ENCODE measurements at regions not wholly inside any gene's neighbourhood (a gene's known extent, or its start where the extent isn't known, plus 50 kb on each side); places are given as distances from the start of the nearest gene placed in this dataset.

DNA sequence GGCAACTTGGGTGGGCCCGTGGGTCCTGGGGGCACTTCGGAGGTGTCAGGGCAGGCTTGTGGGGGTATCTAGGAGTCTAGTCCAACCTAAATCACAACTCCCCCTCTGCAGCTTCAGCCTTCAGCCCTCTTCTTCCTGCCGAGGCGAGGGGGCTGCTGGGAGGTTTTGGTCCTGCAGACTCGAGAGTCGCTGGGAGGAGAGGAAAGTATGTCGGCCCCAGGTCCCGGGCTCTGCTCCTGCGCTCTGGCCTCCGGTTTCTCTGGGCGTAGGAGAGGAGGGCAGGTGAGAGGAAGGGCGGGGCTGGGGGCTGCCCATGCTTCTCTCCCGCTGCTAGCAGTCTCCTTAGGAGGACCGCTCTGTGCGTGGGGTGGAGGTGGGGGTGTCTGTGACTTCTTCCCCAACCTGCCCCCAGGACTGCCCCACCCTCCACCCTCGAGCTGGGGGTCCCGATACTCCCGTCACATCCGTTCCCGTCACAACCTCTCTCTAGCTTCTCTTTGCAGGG lies 139.8 kb upstream of the COL5A1 start:
- peaks cover 18% of the 10 kb centered on the region for H3K27me3 ChIP-seq (ENCODE audit: insufficient read depth, poor library complexity, severe bottlenecking)
- ATAC-seq (ENCODE audit: low read depth): no peak

DNA sequence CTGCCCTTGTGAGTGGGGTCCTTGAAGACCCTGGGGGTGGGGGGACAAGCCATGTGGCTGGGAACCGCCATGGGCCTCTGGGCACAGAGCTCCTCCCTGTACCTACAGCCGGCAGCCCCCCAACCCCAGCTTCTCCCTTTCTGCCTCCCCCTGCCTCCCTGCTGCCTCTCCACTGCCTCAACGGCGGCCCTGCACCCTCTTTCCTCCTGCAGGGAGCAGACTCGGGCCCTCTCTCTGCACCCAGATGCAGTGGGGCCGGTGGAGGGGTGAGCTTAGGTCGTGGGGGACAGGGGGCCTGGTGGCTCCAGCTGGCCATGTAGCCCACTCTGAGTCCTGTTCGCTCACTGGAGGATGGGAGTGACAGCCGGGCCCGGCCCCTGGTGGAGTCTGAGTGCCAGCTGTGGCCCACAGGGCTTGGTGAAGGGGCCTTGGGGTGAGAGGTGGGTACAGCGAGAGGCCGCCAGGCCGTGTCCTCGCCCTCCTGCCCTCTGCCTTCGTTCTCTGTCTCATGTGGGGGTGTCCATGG lies 139.3 kb upstream of the COL5A1 start:
- Histone ChIP-seq H3K27me3 (ENCODE audit: insufficient read depth, poor library complexity, severe bottlenecking) (peaks cover 18% of the 10 kb centered on the region), H3K4me1 (ENCODE audit: insufficient read depth, poor library complexity, severe bottlenecking) (peaks cover 8% of the 10 kb centered on the region), H3K27ac (ENCODE audit: poor library complexity, severe bottlenecking) (peak overlapping the region; percentile 10), H3K9me3 (ENCODE audit: severe bottlenecking) (no peaks in the 10 kb centered on the region), H3K4me3 (ENCODE audit: severe bottlenecking) (no peak overlapping the region), H3K36me3 (ENCODE audit: low read depth) (no peaks in the 10 kb centered on the region)
- DNase-seq (ENCODE audit: low spot score): no peak
- TF ChIP-seq, protein P1, sequence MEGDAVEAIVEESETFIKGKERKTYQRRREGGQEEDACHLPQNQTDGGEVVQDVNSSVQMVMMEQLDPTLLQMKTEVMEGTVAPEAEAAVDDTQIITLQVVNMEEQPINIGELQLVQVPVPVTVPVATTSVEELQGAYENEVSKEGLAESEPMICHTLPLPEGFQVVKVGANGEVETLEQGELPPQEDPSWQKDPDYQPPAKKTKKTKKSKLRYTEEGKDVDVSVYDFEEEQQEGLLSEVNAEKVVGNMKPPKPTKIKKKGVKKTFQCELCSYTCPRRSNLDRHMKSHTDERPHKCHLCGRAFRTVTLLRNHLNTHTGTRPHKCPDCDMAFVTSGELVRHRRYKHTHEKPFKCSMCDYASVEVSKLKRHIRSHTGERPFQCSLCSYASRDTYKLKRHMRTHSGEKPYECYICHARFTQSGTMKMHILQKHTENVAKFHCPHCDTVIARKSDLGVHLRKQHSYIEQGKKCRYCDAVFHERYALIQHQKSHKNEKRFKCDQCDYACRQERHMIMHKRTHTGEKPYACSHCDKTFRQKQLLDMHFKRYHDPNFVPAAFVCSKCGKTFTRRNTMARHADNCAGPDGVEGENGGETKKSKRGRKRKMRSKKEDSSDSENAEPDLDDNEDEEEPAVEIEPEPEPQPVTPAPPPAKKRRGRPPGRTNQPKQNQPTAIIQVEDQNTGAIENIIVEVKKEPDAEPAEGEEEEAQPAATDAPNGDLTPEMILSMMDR (IDR thresholded peaks at IDR 0.05; ENCODE audit: poor library complexity, severe bottlenecking): no peak
- peak; percentile 13; the same call in 2 of the 3 replicates for ATAC-seq (ENCODE audit: low read depth)

More for the DNA sequence above, 139.8 kb upstream of the COL5A1 start:
- DNase-seq (ENCODE audit: low spot score): no peak
- H3K9me3 ChIP-seq (ENCODE audit: severe bottlenecking): no peaks in the 10 kb centered on the region
- no peaks in the 10 kb centered on the region for H3K36me3 ChIP-seq (ENCODE audit: low read depth)
- TF ChIP-seq, protein P1 (IDR thresholded peaks at IDR 0.05; ENCODE audit: poor library complexity, severe bottlenecking): no peak
- no peak overlapping the region for H3K4me3 ChIP-seq (ENCODE audit: severe bottlenecking)
- no peak overlapping the region for H3K27ac ChIP-seq (ENCODE audit: poor library complexity, severe bottlenecking)
- H3K4me1 ChIP-seq (ENCODE audit: insufficient read depth, poor library complexity, severe bottlenecking): peaks cover 8% of the 10 kb centered on the region

DNA sequence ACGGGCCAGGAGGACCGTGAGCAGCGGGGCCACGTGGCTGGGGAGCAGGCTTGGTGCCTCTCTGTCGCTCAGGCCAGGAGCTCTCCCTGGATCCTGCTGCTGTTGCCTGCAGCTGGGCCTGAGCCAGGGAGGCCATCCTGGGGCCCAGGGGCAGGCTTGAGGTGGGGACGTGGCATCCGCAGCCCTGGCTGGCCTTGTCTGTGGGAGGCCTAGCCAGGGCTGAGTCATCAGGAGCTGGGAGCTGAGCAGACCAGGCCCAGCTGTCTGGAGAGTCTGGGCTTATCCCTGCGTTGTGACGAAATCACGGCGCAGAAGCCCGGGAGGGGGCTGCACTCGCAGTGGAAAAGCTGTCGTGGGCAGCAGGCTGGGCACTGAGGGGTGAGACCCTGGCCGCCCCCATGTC lies 138.8 kb upstream of the COL5A1 start:
- H3K4me3 ChIP-seq (ENCODE audit: severe bottlenecking): no peak overlapping the region
- DNase-seq (ENCODE audit: low spot score): peak; percentile 90
- no peaks in the 10 kb centered on the region for H3K36me3 ChIP-seq (ENCODE audit: low read depth)
- TF ChIP-seq, protein P1 (IDR thresholded peaks at IDR 0.05; ENCODE audit: poor library complexity, severe bottlenecking): no peak
- peak overlapping the region; percentile 10 for H3K27ac ChIP-seq (ENCODE audit: poor library complexity, severe bottlenecking)
- H3K4me1 ChIP-seq (ENCODE audit: insufficient read depth, poor library complexity, severe bottlenecking): peaks cover 8% of the 10 kb centered on the region
- ATAC-seq (ENCODE audit: low read depth): peak; percentile 100
- peaks cover 18% of the 10 kb centered on the region for H3K27me3 ChIP-seq (ENCODE audit: insufficient read depth, poor library complexity, severe bottlenecking)
- no peaks in the 10 kb centered on the region for H3K9me3 ChIP-seq (ENCODE audit: severe bottlenecking)

DNA sequence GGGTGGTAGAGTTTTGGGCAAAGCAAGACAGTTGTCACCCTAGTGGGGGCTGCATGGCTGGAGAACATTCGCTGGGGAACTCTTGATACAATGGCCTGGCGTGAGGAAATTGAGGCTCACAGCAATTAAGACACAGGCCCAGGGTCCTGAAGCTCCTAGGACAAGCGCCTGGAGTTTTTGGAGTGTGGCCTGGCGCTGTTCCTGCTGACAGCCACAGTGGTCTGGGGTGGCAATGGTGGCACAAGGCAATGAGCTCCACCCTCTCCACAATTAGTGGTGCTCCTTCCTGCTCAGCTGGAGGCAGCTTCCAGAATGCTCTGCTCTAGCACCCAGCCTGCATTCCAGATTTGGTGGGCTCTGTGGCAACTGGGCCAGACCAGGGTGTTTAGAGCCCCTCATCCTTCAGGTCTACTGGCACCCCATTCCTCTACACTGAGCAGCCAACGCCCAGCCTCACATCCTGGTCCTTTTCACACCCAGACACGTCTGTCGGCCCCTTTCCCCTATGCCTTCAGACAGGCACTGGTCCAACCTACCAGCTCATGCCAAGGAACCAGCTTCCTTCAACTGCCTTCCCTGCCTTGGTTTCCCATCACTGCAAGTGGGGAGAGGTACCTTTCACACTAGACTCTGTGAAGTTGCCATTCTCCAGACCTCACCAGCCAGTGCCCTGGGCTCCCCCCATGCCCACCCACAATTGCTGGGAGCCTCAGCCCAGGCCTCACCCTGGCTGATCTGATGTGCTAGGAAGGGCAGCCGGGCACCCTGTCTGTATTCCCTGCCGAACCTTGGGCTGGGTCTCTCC lies 138.1 kb upstream of the COL5A1 start:
- DNase-seq (ENCODE audit: low spot score) (no peak), ATAC-seq (ENCODE audit: low read depth) (no peak)
- no peak overlapping the region for H3K27ac ChIP-seq (ENCODE audit: poor library complexity, severe bottlenecking)

More for the DNA sequence above, 138.1 kb upstream of the COL5A1 start:
- Histone ChIP-seq H3K9me3 (ENCODE audit: severe bottlenecking) (no peaks in the 10 kb centered on the region), H3K36me3 (ENCODE audit: low read depth) (no peaks in the 10 kb centered on the region), H3K4me1 (ENCODE audit: insufficient read depth, poor library complexity, severe bottlenecking) (peaks cover 8% of the 10 kb centered on the region), H3K4me3 (ENCODE audit: severe bottlenecking) (no peak overlapping the region), H3K27me3 (ENCODE audit: insufficient read depth, poor library complexity, severe bottlenecking) (peaks cover 18% of the 10 kb centered on the region)
- TF ChIP-seq, protein P1 (IDR thresholded peaks at IDR 0.05; ENCODE audit: poor library complexity, severe bottlenecking): no peak
